ENCODE measurements at regions not wholly inside any gene's neighbourhood (a gene's known extent, or its start where the extent isn't known, plus 50 kb on each side); places are given as distances from the start of the nearest gene placed in this dataset.

DNA sequence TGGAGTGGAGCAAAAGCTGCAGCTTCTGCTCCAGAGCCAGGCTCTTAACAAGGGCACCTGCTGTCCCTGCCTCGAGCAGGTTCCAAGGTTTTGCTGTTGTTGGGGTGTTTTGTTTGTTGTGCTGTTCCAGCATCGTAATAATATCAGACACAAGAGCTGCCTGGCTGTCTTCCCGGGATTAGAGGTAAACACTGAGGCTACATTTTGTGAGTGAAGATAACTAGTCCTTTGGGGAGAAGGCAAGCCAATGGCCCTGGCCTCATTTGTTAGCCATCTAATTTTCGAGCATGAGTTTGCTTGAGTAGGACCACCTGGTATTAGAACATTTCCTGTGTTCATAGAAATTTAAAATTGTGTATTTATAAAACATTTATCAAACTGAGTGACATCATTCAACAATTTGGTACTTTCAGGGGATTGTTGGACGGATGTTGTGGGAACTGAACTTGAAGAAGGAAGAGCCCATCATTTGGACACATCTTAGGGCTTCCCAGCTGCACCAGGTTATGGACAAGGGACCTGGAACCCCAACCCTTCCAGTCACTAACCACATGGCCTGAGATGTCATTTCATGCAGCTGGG, 555.0 kb downstream of the TNS3 start:
- DNase-seq (ENCODE audit: low read depth), result no peak

DNA sequence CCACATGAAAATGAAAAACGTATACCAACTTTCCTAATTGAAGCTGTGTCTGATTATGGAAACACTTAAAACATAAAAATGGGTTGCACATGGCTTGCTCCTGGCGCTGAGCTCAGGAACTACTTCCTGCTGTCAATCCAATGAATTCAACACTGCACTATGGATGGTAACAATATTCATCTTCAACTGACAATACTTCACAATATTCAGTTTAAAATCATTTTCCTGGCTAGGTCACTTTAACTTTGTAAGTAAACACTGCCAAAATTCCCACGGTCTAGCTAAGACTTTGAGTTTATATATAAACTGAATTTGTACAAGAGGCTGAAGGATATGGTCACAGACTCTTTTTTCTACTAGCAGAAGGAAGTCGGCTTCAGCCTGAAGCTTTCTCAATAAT, 556.9 kb downstream of the TNS3 start:
- H3K36me3 ChIP-seq (ENCODE audit: control insufficient read depth, insufficient read depth, low read length, severe bottlenecking), result no peaks in the 10 kb centered on the region
- peaks cover 4% of the 10 kb centered on the region for H3K4me1 ChIP-seq (ENCODE audit: control insufficient read depth, insufficient read depth, low read length)
- no peak overlapping the region for H3K9ac ChIP-seq (ENCODE audit: low read length)
- H3K27me3 ChIP-seq (replicated peaks; ENCODE audit: control insufficient read depth, insufficient read depth, low read length), result no peaks in the 10 kb centered on the region
- H3K4me3 ChIP-seq (ENCODE audit: low read length), result no peak overlapping the region
- no peaks in the 10 kb centered on the region for H3K9me3 ChIP-seq (ENCODE audit: control insufficient read depth, low read length)
- DNase-seq (ENCODE audit: low read depth), result no peak

More for the DNA sequence above, 555.0 kb downstream of the TNS3 start:
- Histone ChIP-seq H3K36me3 (ENCODE audit: control insufficient read depth, insufficient read depth, low read length, severe bottlenecking) (no peaks in the 10 kb centered on the region), H3K9me3 (ENCODE audit: control insufficient read depth, low read length) (no peaks in the 10 kb centered on the region), H3K27me3 (replicated peaks; ENCODE audit: control insufficient read depth, insufficient read depth, low read length) (no peaks in the 10 kb centered on the region), H3K4me1 (ENCODE audit: control insufficient read depth, insufficient read depth, low read length) (peaks cover 9% of the 10 kb centered on the region), H3K4me3 (ENCODE audit: low read length) (no peak overlapping the region), H3K9ac (ENCODE audit: low read length) (no peak overlapping the region)

DNA sequence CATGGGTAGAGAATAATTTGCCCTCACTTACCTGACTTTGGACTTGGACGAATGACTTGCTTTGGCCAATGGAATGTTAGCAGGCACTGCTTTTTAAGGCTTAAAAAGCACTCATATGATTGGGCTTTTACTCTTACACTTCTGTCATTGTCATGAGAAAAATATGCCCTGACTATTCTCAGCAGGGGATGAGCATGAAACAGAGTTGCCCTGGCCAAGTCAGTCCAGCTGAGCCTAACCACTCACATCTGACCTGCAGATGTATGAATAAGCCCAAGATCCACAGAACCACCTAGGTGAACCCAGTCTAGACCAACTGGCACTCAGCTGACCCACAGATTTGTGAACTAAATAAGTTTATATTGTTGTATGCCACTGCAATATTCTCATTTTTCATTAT, 573.5 kb downstream of the TNS3 start:
- H3K4me1 ChIP-seq (ENCODE audit: control insufficient read depth, insufficient read depth, low read length), result no peaks in the 10 kb centered on the region
- no peak overlapping the region for H3K4me3 ChIP-seq (ENCODE audit: low read length)
- no peaks in the 10 kb centered on the region for H3K9me3 ChIP-seq (ENCODE audit: control insufficient read depth, low read length)
- H3K36me3 ChIP-seq (ENCODE audit: control insufficient read depth, insufficient read depth, low read length, severe bottlenecking), result no peaks in the 10 kb centered on the region
- H3K27me3 ChIP-seq (replicated peaks; ENCODE audit: control insufficient read depth, insufficient read depth, low read length), result no peaks in the 10 kb centered on the region
- H3K9ac ChIP-seq (ENCODE audit: low read length), result no peak overlapping the region
- peak; percentile 15 for DNase-seq (ENCODE audit: low read depth)

DNA sequence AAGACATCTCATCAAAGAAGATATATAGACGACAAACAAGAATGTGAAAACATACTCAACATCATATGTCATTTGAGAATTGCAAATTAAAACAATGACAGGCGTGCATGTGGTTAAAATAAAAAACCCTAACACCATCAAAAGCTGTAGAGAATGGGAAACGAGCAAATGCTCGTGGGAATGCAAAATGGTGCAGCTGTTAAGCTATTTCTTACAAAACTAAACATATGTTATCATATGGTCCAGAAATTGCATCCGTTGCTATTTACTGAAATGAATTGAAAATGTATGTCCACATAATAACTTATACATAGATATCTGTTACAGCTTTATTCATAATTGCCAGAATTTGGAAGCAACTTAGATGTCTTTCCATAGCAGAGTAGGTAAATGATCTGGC, 574.4 kb downstream of the TNS3 start:
- Histone ChIP-seq H3K9me3 (ENCODE audit: control insufficient read depth, low read length) (no peaks in the 10 kb centered on the region), H3K4me3 (ENCODE audit: low read length) (no peak overlapping the region), H3K36me3 (ENCODE audit: control insufficient read depth, insufficient read depth, low read length, severe bottlenecking) (no peaks in the 10 kb centered on the region), H3K4me1 (ENCODE audit: control insufficient read depth, insufficient read depth, low read length) (no peaks in the 10 kb centered on the region), H3K27me3 (replicated peaks; ENCODE audit: control insufficient read depth, insufficient read depth, low read length) (no peaks in the 10 kb centered on the region), H3K9ac (ENCODE audit: low read length) (no peak overlapping the region)
- no peak for DNase-seq (ENCODE audit: low read depth)

DNA sequence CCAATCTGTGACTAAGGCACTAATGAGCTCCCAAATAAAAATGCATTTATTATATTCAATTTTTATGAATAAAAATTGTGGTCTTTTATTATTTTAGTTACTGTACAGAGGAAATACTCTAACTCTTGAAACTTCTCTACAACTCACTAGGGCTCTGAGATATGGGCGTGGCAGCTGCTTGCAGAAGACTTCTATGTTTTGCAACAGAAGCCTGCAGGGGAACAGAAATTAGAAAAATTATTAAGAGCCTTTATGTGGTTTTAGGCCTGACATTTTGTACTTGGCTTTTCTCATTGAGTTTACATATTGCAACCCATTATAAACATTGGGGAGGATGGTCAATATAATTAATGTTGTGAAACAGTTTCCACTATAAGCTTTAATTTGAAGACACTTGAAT, 581.4 kb downstream of the TNS3 start:
- H3K27me3 ChIP-seq (replicated peaks; ENCODE audit: control insufficient read depth, insufficient read depth, low read length), result no peaks in the 10 kb centered on the region
- no peaks in the 10 kb centered on the region for H3K9me3 ChIP-seq (ENCODE audit: control insufficient read depth, low read length)
- peak; percentile 62 for DNase-seq (ENCODE audit: low read depth)
- no peaks in the 10 kb centered on the region for H3K36me3 ChIP-seq (ENCODE audit: control insufficient read depth, insufficient read depth, low read length, severe bottlenecking)
- no peak overlapping the region for H3K9ac ChIP-seq (ENCODE audit: low read length)
- peaks cover 5% of the 10 kb centered on the region for H3K4me1 ChIP-seq (ENCODE audit: control insufficient read depth, insufficient read depth, low read length)
- H3K4me3 ChIP-seq (ENCODE audit: low read length), result no peak overlapping the region

DNA sequence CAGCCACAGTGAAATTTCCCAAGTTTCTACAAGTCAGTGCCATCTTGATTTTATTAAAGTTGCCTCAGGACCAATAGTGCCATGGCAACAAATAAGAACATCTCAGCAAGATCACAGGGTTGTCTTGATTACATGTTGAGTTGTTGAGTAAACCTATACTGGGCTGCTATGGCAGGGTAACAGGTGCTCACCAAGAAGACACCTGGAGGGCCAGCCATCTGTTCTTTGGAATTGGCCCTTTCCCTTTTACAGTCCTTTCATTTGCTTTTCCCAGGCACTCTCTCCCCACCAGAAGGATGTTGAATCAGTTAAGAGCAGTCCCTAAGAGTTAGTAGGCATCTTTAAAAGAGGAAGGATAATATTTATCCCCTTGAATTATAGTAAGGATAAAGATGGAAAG, 582.0 kb downstream of the TNS3 start:
- H3K36me3 ChIP-seq (ENCODE audit: control insufficient read depth, insufficient read depth, low read length, severe bottlenecking), result no peaks in the 10 kb centered on the region

DNA sequence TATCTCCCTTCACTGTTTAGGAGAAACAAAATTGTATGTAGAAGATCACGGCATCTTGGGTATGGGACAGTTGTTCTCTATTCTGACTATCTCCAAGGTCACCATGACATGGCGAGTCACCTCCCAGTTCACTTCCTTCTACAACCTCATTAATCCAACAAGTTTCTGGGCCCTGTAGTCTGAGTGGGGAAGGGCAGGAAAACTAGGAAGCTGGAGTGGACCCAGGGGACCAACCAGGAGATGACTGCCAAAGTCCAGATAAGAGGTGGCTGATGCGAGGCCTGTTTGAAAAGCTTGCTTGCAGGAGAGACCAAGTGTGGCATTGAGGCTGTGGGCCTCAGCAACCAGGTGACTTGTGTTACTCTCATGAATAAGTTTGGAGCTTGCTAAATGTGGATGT, 584.9 kb downstream of the TNS3 start:
- H3K9me3 ChIP-seq (ENCODE audit: control insufficient read depth, low read length), result no peaks in the 10 kb centered on the region
- H3K9ac ChIP-seq (ENCODE audit: low read length), result no peak overlapping the region
- peaks cover 12% of the 10 kb centered on the region for H3K4me1 ChIP-seq (ENCODE audit: control insufficient read depth, insufficient read depth, low read length)
- no peak for DNase-seq (ENCODE audit: low read depth)
- no peaks in the 10 kb centered on the region for H3K36me3 ChIP-seq (ENCODE audit: control insufficient read depth, insufficient read depth, low read length, severe bottlenecking)
- H3K27me3 ChIP-seq (replicated peaks; ENCODE audit: control insufficient read depth, insufficient read depth, low read length), result no peaks in the 10 kb centered on the region
- H3K4me3 ChIP-seq (ENCODE audit: low read length), result no peak overlapping the region

More for the DNA sequence above, 582.0 kb downstream of the TNS3 start:
- peaks cover 5% of the 10 kb centered on the region for H3K4me1 ChIP-seq (ENCODE audit: control insufficient read depth, insufficient read depth, low read length)
- H3K27me3 ChIP-seq (replicated peaks; ENCODE audit: control insufficient read depth, insufficient read depth, low read length), result no peaks in the 10 kb centered on the region
- no peak overlapping the region for H3K9ac ChIP-seq (ENCODE audit: low read length)
- DNase-seq (ENCODE audit: low read depth), result no peak
- no peaks in the 10 kb centered on the region for H3K9me3 ChIP-seq (ENCODE audit: control insufficient read depth, low read length)
- H3K4me3 ChIP-seq (ENCODE audit: low read length), result no peak overlapping the region

DNA sequence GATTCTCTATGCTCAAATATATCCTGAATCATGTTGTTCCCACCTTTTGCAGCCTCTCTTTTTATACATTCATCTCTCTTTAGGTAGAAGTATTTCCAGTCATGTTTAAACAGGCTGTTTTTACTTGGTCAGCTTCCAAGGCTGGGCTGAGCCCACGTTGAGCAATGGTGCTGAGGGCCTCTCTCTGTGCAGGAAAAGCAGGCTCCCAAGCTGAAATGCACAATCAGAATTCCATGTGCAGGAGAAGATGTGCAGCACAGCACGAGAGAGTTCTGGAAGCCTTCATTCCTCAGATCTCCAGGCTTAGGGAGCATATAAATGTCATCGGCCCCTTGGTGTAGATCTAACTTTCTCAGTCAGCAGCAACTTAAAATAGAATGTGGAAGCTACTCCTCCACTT, 588.5 kb downstream of the TNS3 start:
- Histone ChIP-seq H3K36me3 (ENCODE audit: control insufficient read depth, insufficient read depth, low read length, severe bottlenecking) (no peaks in the 10 kb centered on the region), H3K4me1 (ENCODE audit: control insufficient read depth, insufficient read depth, low read length) (peaks cover 7% of the 10 kb centered on the region), H3K9ac (ENCODE audit: low read length) (no peak overlapping the region), H3K27me3 (replicated peaks; ENCODE audit: control insufficient read depth, insufficient read depth, low read length) (no peaks in the 10 kb centered on the region), H3K9me3 (ENCODE audit: control insufficient read depth, low read length) (no peaks in the 10 kb centered on the region), H3K4me3 (ENCODE audit: low read length) (no peak overlapping the region)
- DNase-seq (ENCODE audit: low read depth), result peak; percentile 71

DNA sequence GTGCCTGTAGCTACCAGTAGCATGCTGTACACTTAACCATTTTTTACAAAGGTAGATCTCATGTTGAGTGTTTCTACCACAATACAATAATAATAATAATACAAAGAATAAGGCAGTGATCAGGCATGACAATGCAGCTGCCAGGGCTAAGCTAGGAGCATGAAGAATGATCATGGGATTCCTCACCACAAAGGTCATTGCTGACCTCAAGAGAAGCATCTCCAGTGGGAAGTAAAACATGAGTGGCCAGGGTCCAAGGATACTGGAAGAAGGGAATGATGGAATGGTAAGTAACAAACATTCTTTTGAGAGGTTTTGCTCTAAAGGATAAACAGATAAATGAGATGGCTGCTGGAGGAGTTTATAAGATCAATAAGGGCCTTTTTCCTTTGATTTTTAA, 591.1 kb downstream of the TNS3 start:
- Histone ChIP-seq H3K4me3 (ENCODE audit: low read length) (no peak overlapping the region), H3K36me3 (ENCODE audit: control insufficient read depth, insufficient read depth, low read length, severe bottlenecking) (no peaks in the 10 kb centered on the region), H3K9me3 (ENCODE audit: control insufficient read depth, low read length) (no peaks in the 10 kb centered on the region), H3K4me1 (ENCODE audit: control insufficient read depth, insufficient read depth, low read length) (peaks cover 7% of the 10 kb centered on the region), H3K9ac (ENCODE audit: low read length) (no peak overlapping the region), H3K27me3 (replicated peaks; ENCODE audit: control insufficient read depth, insufficient read depth, low read length) (no peaks in the 10 kb centered on the region)
- DNase-seq (ENCODE audit: low read depth), result no peak

DNA sequence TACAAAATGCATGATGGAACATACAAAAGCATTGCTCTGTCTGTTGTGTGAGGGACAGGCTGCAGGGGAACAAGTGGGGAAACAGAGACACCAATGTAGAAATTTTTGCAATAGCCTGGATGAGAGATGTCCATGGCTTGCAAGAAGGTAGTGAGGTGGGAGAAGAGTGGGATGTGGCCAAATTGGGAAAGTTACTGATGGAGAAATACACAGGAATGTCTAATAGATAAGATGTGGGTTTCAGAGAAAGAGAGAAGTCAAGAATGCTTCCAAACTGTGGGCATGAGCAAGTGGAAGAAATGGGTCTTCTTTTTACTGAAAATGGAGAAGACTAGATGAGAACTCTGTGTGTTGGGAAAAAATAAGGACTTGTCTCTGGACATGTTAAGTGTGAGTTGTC, 592.7 kb downstream of the TNS3 start:
- Histone ChIP-seq H3K9me3 (ENCODE audit: control insufficient read depth, low read length) (no peaks in the 10 kb centered on the region), H3K4me3 (ENCODE audit: low read length) (no peak overlapping the region), H3K4me1 (ENCODE audit: control insufficient read depth, insufficient read depth, low read length) (peaks cover 7% of the 10 kb centered on the region), H3K27me3 (replicated peaks; ENCODE audit: control insufficient read depth, insufficient read depth, low read length) (no peaks in the 10 kb centered on the region), H3K36me3 (ENCODE audit: control insufficient read depth, insufficient read depth, low read length, severe bottlenecking) (no peaks in the 10 kb centered on the region), H3K9ac (ENCODE audit: low read length) (no peak overlapping the region)
- no peak for DNase-seq (ENCODE audit: low read depth)

DNA sequence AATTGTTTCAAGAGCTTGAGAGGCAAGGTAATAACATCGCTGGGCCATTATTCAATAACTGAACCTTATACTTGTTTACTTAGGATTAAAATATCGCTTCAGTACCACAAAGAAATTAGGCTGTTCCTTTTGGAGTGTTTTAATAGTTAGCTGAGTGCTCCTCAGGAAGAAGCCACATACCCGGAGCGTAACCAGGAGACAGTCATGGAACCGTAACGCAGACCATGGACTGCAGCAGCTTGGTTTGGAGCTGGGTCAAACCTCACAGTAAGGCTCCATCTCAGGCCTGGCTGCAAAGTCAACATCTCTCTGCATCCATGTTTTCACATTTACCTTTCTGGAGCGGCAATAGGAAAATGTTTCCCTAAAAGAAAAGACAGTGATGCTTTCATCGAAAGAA, 599.0 kb downstream of the TNS3 start:
- H3K4me1 ChIP-seq (ENCODE audit: control insufficient read depth, insufficient read depth, low read length), result no peaks in the 10 kb centered on the region
- no peaks in the 10 kb centered on the region for H3K9me3 ChIP-seq (ENCODE audit: control insufficient read depth, low read length)
- DNase-seq (ENCODE audit: low read depth), result no peak
- H3K27me3 ChIP-seq (replicated peaks; ENCODE audit: control insufficient read depth, insufficient read depth, low read length), result no peaks in the 10 kb centered on the region
- no peak overlapping the region for H3K9ac ChIP-seq (ENCODE audit: low read length)
- H3K36me3 ChIP-seq (ENCODE audit: control insufficient read depth, insufficient read depth, low read length, severe bottlenecking), result no peaks in the 10 kb centered on the region
- H3K4me3 ChIP-seq (ENCODE audit: low read length), result no peak overlapping the region

DNA sequence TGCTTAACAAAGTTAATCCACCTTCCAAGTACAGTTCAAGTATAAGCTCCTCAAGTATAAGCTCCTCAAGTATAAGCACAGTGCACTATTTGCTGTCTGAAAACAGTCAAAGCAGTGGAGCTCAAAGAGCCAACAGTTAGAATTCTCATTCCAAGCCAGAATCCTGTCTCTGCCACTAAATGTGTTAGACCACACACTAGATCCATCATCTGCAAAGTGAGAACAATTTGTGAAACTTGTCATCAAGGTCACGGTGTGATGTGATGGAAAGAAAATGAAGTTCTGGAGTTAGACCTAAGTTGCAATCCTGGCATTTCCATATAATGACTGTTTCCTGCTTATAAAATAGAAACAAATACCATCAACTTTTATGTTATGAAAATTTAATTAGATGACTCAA, 602.5 kb downstream of the TNS3 start:
- DNase-seq (ENCODE audit: low read depth), result no peak
- Histone ChIP-seq H3K4me3 (ENCODE audit: low read length) (no peak overlapping the region), H3K27me3 (replicated peaks; ENCODE audit: control insufficient read depth, insufficient read depth, low read length) (no peaks in the 10 kb centered on the region), H3K36me3 (ENCODE audit: control insufficient read depth, insufficient read depth, low read length, severe bottlenecking) (no peaks in the 10 kb centered on the region), H3K9me3 (ENCODE audit: control insufficient read depth, low read length) (no peaks in the 10 kb centered on the region), H3K4me1 (ENCODE audit: control insufficient read depth, insufficient read depth, low read length) (no peaks in the 10 kb centered on the region), H3K9ac (ENCODE audit: low read length) (no peak overlapping the region)
